Natural killer cell treated with Interleukin-12 subunit alpha and Interleukin-12 subunit beta and Interleukin-15 and Interleukin-18, amount 100 ng/mL, for 72 hours (primary cell): ENCODE measurements at regions not wholly inside any gene's neighbourhood (a gene's known extent, or its start where the extent isn't known, plus 50 kb on each side); places are given as distances from the start of the nearest gene placed in this dataset.

Experiments
- ATAC-seq, 2 donors: fragments of 150-1000 bp; cut with Tn5 transposase in 1 of 2; sonication (Bioruptor Pico), chemical (Tn5 transposase) in 1 of 2; 2 replicates each; pipeline ENCODE4 v1.10.0; 2021
- DNase-seq: peaks from one replicate; pipeline ENCODE4 v3.0.0; 2022; ENCODE audit warnings: low spot score
- H3K27ac Mint-ChIP-seq, 2 donors: 1 replicate in 1 of 2; 2 replicates in 1 of 2; pipeline ENCODE4 v1.8.0; 2022; ENCODE audit warnings: mixed read lengths in 2 of 2, mild to moderate bottlenecking in 1 of 2, moderate library complexity in 1 of 2
- H3K27me3 Mint-ChIP-seq, 2 donors: 1 replicate in 1 of 2; 2 replicates in 1 of 2; pipeline ENCODE4 v1.8.0; 2022; ENCODE audit warnings: mixed read lengths in 2 of 2
- H3K36me3 Mint-ChIP-seq: one replicate; pipeline ENCODE4 v1.8.0; 2022; ENCODE audit warnings: mixed read lengths
- H3K4me1 Mint-ChIP-seq, 2 donors: 1 replicate in 1 of 2; 2 replicates in 1 of 2; pipeline ENCODE4 v1.8.0; 2022; ENCODE audit warnings: low read depth in 2 of 2, mixed read lengths in 2 of 2, mild to moderate bottlenecking in 1 of 2
- H3K4me3 Mint-ChIP-seq: one replicate; pipeline ENCODE4 v1.8.0; 2022; ENCODE audit warnings: mixed read lengths
- H3K9me3 Mint-ChIP-seq: 2 replicates; pipeline ENCODE4 v1.8.0; 2022; ENCODE audit warnings: mixed read lengths

DNA sequence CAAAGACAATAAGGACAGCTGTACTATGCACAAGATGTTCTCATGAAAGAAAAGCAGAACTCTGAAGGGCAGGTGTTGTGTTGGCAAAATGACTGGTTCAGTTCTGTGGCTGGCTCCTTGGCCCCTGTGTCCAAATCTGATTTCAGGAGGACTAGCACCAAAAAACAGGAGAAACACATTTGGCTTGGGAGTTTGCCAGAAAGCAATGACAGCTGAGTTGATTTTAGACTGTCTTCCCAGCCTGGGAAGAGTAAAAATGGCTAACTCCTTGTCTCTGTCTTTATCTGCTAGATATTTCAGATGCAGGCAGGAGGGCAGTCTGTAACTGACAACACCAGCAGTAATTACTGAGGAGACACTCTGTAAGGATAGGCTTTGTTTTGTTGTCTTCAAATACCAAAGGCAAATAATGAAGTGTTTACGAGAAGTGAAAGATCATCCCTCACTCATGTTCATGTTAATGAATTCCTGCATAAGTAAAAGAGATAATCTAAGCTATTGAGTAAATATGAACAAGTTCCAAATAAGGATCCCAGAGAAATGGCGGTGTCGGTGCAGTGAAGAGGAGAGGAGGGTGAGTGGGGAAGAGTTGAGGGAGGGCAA, 989.0 kb downstream of the CDH11 start:
- peaks cover 13% of the 10 kb centered on the region for H3K9me3 Mint-ChIP-seq
- no peak for DNase-seq
- ATAC-seq: no peak

GRCh38 chr16:64132190-64132589, 989.7 kb downstream of the CDH11 start:
- ATAC-seq: no peak
- Mint-ChIP-seq H3K4me1 (no peaks in the 10 kb centered on the region), H3K9me3 (peaks cover 11% of the 10 kb centered on the region), H3K27me3 (no peaks in the 10 kb centered on the region), H3K36me3 (peaks cover 5% of the 10 kb centered on the region), H3K4me3 (no peak overlapping the region), H3K27ac (no peak overlapping the region)
- no peak for DNase-seq

More for the DNA sequence above, 989.0 kb downstream of the CDH11 start:
- peaks cover 5% of the 10 kb centered on the region for H3K36me3 Mint-ChIP-seq
- H3K4me1 Mint-ChIP-seq: no peaks in the 10 kb centered on the region
- H3K27ac Mint-ChIP-seq: no peak overlapping the region
- H3K27me3 Mint-ChIP-seq: no peaks in the 10 kb centered on the region
- no peak overlapping the region for H3K4me3 Mint-ChIP-seq

GRCh38 chr16:64131423-64131822, 990.4 kb downstream of the CDH11 start:
- H3K27ac Mint-ChIP-seq: no peak overlapping the region
- ATAC-seq (no peak), DNase-seq (no peak)
- H3K4me3 Mint-ChIP-seq: no peak overlapping the region
- H3K4me1 Mint-ChIP-seq: no peaks in the 10 kb centered on the region
- H3K27me3 Mint-ChIP-seq: no peaks in the 10 kb centered on the region
- peaks cover 5% of the 10 kb centered on the region for H3K36me3 Mint-ChIP-seq
- peaks cover 11% of the 10 kb centered on the region for H3K9me3 Mint-ChIP-seq

- no peak overlapping the region for H3K4me3 Mint-ChIP-seq
- H3K27ac Mint-ChIP-seq: no peak overlapping the region
- H3K4me1 Mint-ChIP-seq: no peaks in the 10 kb centered on the region
- H3K9me3 Mint-ChIP-seq: peaks cover 8% of the 10 kb centered on the region
- ATAC-seq: no peak
- no peak for DNase-seq
- H3K27me3 Mint-ChIP-seq: no peaks in the 10 kb centered on the region
- peaks cover 5% of the 10 kb centered on the region for H3K36me3 Mint-ChIP-seq
Measured at GRCh38 chr16:64130140-64130539, 991.7 kb downstream of the CDH11 start.

GRCh38 chr16:64122177-64122576, 999.7 kb downstream of the CDH11 start:
- Mint-ChIP-seq H3K27ac (no peak overlapping the region), H3K4me3 (no peak overlapping the region), H3K4me1 (no peaks in the 10 kb centered on the region), H3K9me3 (peaks cover 17% of the 10 kb centered on the region), H3K27me3 (no peaks in the 10 kb centered on the region), H3K36me3 (peaks cover 5% of the 10 kb centered on the region)
- no peak for DNase-seq
- ATAC-seq: no peak

- ATAC-seq: no peak
Measured at GRCh38 chr16:64121473-64121872, 1000.4 kb downstream of the CDH11 start.

GRCh38 chr16:64116151-64116550, 1005.7 kb downstream of the CDH11 start:
- Mint-ChIP-seq H3K9me3 (peaks cover 26% of the 10 kb centered on the region), H3K4me3 (no peak overlapping the region), H3K4me1 (no peaks in the 10 kb centered on the region), H3K27ac (no peak overlapping the region), H3K27me3 (no peaks in the 10 kb centered on the region), H3K36me3 (peaks cover 5% of the 10 kb centered on the region)
- DNase-seq (no peak), ATAC-seq (no peak)

More at GRCh38 chr16:64121473-64121872, 1000.4 kb downstream of the CDH11 start:
- no peaks in the 10 kb centered on the region for H3K27me3 Mint-ChIP-seq
- H3K9me3 Mint-ChIP-seq: peaks cover 17% of the 10 kb centered on the region
- peaks cover 5% of the 10 kb centered on the region for H3K36me3 Mint-ChIP-seq
- H3K27ac Mint-ChIP-seq: no peak overlapping the region
- H3K4me1 Mint-ChIP-seq: no peaks in the 10 kb centered on the region
- H3K4me3 Mint-ChIP-seq: no peak overlapping the region
- DNase-seq: no peak

DNA sequence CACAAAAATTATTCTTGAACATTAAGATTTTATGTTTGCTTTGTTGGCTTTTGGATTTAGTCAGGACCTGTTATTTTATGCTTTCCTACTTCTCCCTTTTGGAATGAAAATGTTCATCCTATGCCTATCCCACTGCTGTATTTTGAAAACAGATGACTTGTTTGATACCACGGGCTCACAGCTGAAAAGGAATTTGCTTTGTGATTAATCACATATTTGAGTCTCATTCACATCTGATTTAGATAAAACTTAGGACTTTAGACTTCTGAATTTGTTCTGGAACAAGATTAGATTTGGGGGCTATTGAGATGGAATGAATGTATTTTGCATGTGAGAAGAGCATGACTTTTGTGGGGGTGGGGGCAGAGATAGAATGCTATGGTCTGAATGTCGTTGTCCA, 1012.6 kb downstream of the CDH11 start:
- H3K4me3 Mint-ChIP-seq: no peak overlapping the region
- ATAC-seq (no peak), DNase-seq (no peak)
- no peak overlapping the region for H3K27ac Mint-ChIP-seq
- H3K9me3 Mint-ChIP-seq: peaks cover 21% of the 10 kb centered on the region
- H3K4me1 Mint-ChIP-seq: no peaks in the 10 kb centered on the region
- no peaks in the 10 kb centered on the region for H3K36me3 Mint-ChIP-seq
- H3K27me3 Mint-ChIP-seq: no peaks in the 10 kb centered on the region

GRCh38 chr16:64102654-64103053, 1019.2 kb downstream of the CDH11 start:
- DNase-seq (no peak), ATAC-seq (no peak)
- Mint-ChIP-seq H3K4me1 (no peaks in the 10 kb centered on the region), H3K27me3 (no peaks in the 10 kb centered on the region), H3K27ac (no peak overlapping the region), H3K36me3 (no peaks in the 10 kb centered on the region), H3K4me3 (no peak overlapping the region), H3K9me3 (peaks cover 6% of the 10 kb centered on the region)

DNA sequence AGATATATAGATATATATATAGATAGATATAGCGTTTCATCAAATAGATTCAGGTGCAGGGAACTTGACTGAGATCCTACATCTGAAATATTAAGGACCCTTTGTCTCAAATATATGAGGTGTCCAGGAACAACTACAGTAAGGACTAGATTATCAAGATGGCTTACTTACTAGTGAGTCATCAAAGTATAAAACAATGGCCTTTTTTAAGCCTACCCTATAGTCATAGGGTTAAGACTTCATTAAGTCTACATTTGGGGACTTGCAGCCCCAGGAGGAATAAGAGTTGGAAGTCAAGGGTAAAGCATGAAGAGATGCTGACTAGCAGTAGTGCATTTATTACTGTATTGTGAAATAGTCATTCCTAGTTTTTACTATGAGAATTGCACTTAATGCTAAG, 1023.4 kb downstream of the CDH11 start:
- H3K27me3 Mint-ChIP-seq: no peaks in the 10 kb centered on the region
- H3K4me3 Mint-ChIP-seq: no peak overlapping the region
- H3K36me3 Mint-ChIP-seq: no peaks in the 10 kb centered on the region
- DNase-seq: no peak
- no peak overlapping the region for H3K27ac Mint-ChIP-seq
- H3K4me1 Mint-ChIP-seq: no peaks in the 10 kb centered on the region
- ATAC-seq: no peak
- peaks cover 6% of the 10 kb centered on the region for H3K9me3 Mint-ChIP-seq

- Mint-ChIP-seq H3K9me3 (peaks cover 6% of the 10 kb centered on the region), H3K27ac (no peak overlapping the region), H3K36me3 (no peaks in the 10 kb centered on the region), H3K4me3 (no peak overlapping the region), H3K27me3 (no peaks in the 10 kb centered on the region), H3K4me1 (no peaks in the 10 kb centered on the region)
- DNase-seq: no peak
- no peak for ATAC-seq
Measured at GRCh38 chr16:64096689-64097088, 1025.2 kb downstream of the CDH11 start.

DNA sequence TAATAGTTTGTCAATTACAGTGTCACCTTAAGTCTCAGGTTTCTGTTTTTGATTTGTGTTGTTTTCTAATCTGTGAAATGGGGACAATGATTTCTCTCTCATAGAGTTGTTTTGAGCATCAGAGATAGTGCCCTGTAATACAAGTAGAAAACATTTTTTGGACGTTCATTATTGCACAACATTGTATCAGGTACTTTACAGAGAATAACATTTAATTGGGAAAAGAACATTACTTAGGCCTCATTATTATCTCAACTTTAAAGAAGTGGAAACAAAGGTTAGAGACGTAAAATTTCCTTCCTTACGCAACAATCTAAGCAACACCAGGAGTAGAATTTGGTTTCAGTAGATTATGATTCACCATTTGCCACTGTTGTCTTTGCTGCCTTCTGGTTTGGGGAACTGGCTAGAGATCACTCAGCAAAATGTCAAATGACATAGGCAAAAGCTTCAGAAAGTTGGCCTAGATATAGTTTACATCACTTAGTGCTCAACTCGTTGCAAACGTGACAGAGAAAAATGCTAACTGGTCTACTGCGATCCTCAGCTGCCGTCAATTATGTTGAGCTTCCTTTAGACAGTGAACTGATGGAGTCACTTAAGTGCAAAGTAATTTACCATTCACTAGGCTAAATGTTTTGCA, 1026.8 kb downstream of the CDH11 start:
- H3K27me3 Mint-ChIP-seq: no peaks in the 10 kb centered on the region
- H3K4me1 Mint-ChIP-seq: no peaks in the 10 kb centered on the region
- no peaks in the 10 kb centered on the region for H3K36me3 Mint-ChIP-seq
- H3K9me3 Mint-ChIP-seq: peaks cover 6% of the 10 kb centered on the region
- no peak for DNase-seq
- ATAC-seq: no peak
- H3K27ac Mint-ChIP-seq: no peak overlapping the region
- H3K4me3 Mint-ChIP-seq: no peak overlapping the region

GRCh38 chr16:64094181-64094965, 1027.5 kb downstream of the CDH11 start:
- DNase-seq (no peak), ATAC-seq (no peak)
- Mint-ChIP-seq H3K4me1 (no peaks in the 10 kb centered on the region), H3K9me3 (peaks cover 6% of the 10 kb centered on the region), H3K27me3 (no peaks in the 10 kb centered on the region), H3K27ac (no peak overlapping the region), H3K36me3 (no peaks in the 10 kb centered on the region), H3K4me3 (no peak overlapping the region)

- no peak for DNase-seq
- ATAC-seq: no peak
- H3K27me3 Mint-ChIP-seq: no peaks in the 10 kb centered on the region
- no peaks in the 10 kb centered on the region for H3K4me1 Mint-ChIP-seq
- no peak overlapping the region for H3K4me3 Mint-ChIP-seq
- no peak overlapping the region for H3K27ac Mint-ChIP-seq
- H3K36me3 Mint-ChIP-seq: no peaks in the 10 kb centered on the region
- peaks cover 12% of the 10 kb centered on the region for H3K9me3 Mint-ChIP-seq
Measured at GRCh38 chr16:64092271-64092670, 1029.6 kb downstream of the CDH11 start.
